Heart left ventricle (tissue), 13 donors: ENCODE measurements at regions not wholly inside any gene's neighbourhood (a gene's known extent, or its start where the extent isn't known, plus 50 kb on each side); places are given as distances from the start of the nearest gene placed in this dataset.

Experiments used
- POLR2A ChIP-seq, 2 donors: fragments of 450-650 bp; IDR thresholded peaks; one replicate each; pipeline ENCODE4 v1.6.1; 2017; ENCODE audit warnings: antibody characterized with exemption in 2 of 2, mild to moderate bottlenecking in 2 of 2, moderate library complexity in 2 of 2
- TF ChIP-seq, protein P1 (sequence below), 12 donors: fragments of 200-600 bp; sonication (generic) in 4 of 12; IDR thresholded peaks; one replicate each; pipeline versions ENCODE4 v1.5.0 to v1.8.0; 2018 to 2022; ENCODE audit warnings: antibody characterized with exemption in 12 of 12, mild to moderate bottlenecking in 5 of 12
- donor health status: ischemic (EF 13 %, LVEDD 7.1; RV severe dilation, severe dysfunction).
- donor health status: DM: no; HTN: yes; CAD: no.
- donor health status: DM: no; HTN: no; CAD: no.
- donor health status: ischemic (EF 25% LVEDD 6.9; RV normal size, moderate dysfunction).
- donor health status: ischemic (EF 25% LVEDD 5.7; RV mildly dilated, moderate dysfunction).
- donor health status: ischemic (EF 35%, LVEDD 5.7; RV mildly dilated, moderate dysfunction).
- donor health status: nonischemic (EF 11% LVEDD 7.7; RV severe dilation, severe dysfunction).
- donor health status: DM: yes; HTN: yes; CAD: no.
- donor health status: PGD.
- donor health status: ischemic (EF 29% LVEDD 5.4; RV normal size, mild dysfunction).
- donor health status: nonischemic (EF 23%, LVEDD 6.1; RV moderate dilation, normal function).

DNA sequence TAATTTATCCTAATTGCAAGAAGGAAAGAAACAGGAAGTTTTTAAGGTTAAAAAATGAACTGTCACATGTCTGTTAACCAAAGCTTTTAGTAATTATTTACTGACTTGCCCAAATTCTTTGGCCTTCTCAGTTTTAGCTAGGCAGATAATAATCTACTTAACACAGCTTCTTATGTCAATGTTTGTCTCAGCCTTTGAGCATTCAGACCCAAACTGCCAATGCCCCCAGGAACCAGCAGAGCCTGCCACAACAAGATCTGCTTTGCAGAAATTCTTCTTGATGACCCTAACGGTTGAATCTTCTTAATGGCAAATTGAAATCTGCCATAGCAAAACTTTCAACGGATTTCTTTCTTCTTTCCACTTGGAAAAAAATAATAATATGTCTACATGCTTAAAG is 792.4 kb upstream of the ADGRL2 start:
- TF ChIP-seq, protein P1, sequence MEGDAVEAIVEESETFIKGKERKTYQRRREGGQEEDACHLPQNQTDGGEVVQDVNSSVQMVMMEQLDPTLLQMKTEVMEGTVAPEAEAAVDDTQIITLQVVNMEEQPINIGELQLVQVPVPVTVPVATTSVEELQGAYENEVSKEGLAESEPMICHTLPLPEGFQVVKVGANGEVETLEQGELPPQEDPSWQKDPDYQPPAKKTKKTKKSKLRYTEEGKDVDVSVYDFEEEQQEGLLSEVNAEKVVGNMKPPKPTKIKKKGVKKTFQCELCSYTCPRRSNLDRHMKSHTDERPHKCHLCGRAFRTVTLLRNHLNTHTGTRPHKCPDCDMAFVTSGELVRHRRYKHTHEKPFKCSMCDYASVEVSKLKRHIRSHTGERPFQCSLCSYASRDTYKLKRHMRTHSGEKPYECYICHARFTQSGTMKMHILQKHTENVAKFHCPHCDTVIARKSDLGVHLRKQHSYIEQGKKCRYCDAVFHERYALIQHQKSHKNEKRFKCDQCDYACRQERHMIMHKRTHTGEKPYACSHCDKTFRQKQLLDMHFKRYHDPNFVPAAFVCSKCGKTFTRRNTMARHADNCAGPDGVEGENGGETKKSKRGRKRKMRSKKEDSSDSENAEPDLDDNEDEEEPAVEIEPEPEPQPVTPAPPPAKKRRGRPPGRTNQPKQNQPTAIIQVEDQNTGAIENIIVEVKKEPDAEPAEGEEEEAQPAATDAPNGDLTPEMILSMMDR (IDR thresholded peaks at IDR 0.05), result no peak
- no peak for TF ChIP-seq POLR2A (IDR thresholded peaks at IDR 0.05)
